SJCRH30 (cell line): ENCODE measurements at regions not wholly inside any gene's neighbourhood (a gene's known extent, or its start where the extent isn't known, plus 50 kb on each side); places are given as distances from the start of the nearest gene placed in this dataset.

Experiments
- DNase-seq, 2 experiments: peaks; one replicate each; pipeline ENCODE4 v3.0.0-alpha.2; 2015 to 2020
- H3K27ac ChIP-seq: fragments of 250-450 bp; sonication (Bioruptor Pico); 2 replicates; pipeline ENCODE4 v1.5.1; 2020; ENCODE audit warnings: mild to moderate bottlenecking, moderate library complexity
- H3K27me3 ChIP-seq: fragments of 250-450 bp; sonication (Bioruptor Pico); 2 replicates; pipeline ENCODE4 v1.5.1; 2020; ENCODE audit warnings: mild to moderate bottlenecking, moderate library complexity
- H3K36me3 ChIP-seq: fragments of 250-450 bp; sonication (Bioruptor Pico); 2 replicates; pipeline ENCODE4 v1.5.1; 2020; ENCODE audit warnings: mild to moderate bottlenecking, moderate library complexity
- H3K4me1 ChIP-seq: fragments of 250-450 bp; sonication (Bioruptor Pico); 2 replicates; pipeline ENCODE4 v1.5.1; 2020; ENCODE audit warnings: mild to moderate bottlenecking, moderate library complexity
- H3K4me3 ChIP-seq: fragments of 250-450 bp; sonication (Bioruptor Pico); 2 replicates; pipeline ENCODE4 v1.5.1; 2020; ENCODE audit warnings: mild to moderate bottlenecking, moderate library complexity
- H3K9me3 ChIP-seq: fragments of 250-450 bp; sonication (Bioruptor Pico); replicated peaks from 2 replicates; pipeline ENCODE4 v1.5.1; 2020; ENCODE audit warnings: mild to moderate bottlenecking, moderate library complexity

DNA sequence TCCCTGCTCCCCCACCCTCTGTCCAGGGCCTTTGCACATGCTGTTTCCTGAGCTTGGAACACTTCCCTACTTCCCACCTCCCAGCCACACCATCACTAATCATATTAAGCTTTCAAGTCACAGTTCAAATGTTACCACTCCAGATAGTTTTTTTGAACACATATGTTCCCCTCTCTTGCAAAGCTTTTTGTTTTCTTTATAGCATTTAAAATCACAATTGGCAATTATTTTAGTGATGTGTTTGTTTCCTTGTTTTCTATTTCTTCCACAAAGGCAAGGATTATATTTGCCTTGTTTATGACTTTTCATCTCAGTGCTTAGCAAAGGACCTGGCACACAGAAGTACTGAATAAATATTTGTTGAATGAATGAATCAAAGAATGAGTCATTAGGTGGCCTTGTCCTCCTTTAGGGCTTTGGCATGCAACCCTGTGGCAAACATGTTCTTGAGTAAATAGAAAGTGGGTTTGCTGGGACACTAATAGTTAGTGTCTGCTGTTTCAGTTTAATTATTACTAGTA, 386.8 kb downstream of the FGF10 start:
- H3K36me3 ChIP-seq = no peaks in the 10 kb centered on the region
- no peaks in the 10 kb centered on the region for H3K4me1 ChIP-seq
- no peak for DNase-seq
- no peaks in the 10 kb centered on the region for H3K27me3 ChIP-seq
- H3K27ac ChIP-seq = no peak overlapping the region
- no peaks in the 10 kb centered on the region for H3K9me3 ChIP-seq
- H3K4me3 ChIP-seq = no peak overlapping the region

DNA sequence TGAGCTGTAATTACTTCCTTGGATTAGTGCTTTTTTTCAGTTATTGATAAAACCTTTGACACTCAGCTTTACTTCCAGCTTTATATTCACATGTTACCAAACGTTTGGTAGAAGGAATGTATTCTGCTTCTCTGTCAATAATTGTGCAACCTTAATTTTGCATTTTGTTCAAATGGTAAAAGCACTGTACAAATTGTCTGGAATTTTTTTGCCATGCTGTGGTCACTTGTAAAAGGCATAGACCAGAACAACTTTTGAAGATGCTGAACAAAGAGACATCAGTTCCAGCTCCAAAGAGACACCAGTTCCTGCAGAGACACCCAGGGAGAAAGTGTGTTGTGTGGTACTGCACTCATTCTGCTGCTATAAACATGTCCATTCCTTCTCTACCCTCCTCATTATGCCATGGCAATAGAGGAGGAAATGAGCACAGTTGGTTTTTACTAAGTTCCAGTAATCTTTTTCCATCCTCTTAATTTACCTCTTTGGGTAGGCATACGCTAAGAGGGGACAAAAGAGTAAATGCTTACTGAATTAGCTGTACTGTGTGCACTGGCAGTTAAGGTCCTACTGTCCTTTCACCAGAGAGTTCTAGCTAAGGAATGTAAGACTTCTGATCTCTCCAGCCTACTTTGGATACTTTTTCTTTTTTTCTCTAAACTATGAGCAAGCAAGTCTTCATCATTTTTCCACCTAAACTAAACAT, 387.4 kb downstream of the FGF10 start:
- Histone ChIP-seq H3K27me3 (no peaks in the 10 kb centered on the region), H3K9me3 (no peaks in the 10 kb centered on the region), H3K4me1 (no peaks in the 10 kb centered on the region), H3K4me3 (no peak overlapping the region), H3K27ac (no peak overlapping the region), H3K36me3 (no peaks in the 10 kb centered on the region)
- DNase-seq = no peak

DNA sequence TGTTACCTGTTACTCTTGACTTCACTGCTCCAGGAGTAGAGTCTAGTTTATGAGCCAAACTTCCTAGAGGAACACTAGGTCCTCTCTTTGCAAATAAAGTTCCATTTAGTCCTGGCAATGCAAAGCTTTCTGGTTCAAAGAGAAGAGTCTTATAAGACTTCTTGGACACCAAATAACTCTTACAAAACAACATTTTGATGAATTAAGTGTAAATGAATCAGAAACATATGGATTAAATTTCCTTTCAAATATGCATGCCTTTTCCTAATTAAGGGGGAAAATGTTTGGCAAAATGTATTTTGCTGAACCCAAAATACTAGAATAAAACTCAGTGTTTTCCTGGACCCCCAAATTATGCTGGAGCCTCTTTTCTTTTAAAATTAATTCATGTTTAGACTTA, 388.0 kb downstream of the FGF10 start:
- no peak for DNase-seq
- Histone ChIP-seq H3K27me3 (no peaks in the 10 kb centered on the region), H3K27ac (no peak overlapping the region), H3K36me3 (no peaks in the 10 kb centered on the region), H3K4me3 (no peak overlapping the region), H3K9me3 (no peaks in the 10 kb centered on the region), H3K4me1 (no peaks in the 10 kb centered on the region)

DNA sequence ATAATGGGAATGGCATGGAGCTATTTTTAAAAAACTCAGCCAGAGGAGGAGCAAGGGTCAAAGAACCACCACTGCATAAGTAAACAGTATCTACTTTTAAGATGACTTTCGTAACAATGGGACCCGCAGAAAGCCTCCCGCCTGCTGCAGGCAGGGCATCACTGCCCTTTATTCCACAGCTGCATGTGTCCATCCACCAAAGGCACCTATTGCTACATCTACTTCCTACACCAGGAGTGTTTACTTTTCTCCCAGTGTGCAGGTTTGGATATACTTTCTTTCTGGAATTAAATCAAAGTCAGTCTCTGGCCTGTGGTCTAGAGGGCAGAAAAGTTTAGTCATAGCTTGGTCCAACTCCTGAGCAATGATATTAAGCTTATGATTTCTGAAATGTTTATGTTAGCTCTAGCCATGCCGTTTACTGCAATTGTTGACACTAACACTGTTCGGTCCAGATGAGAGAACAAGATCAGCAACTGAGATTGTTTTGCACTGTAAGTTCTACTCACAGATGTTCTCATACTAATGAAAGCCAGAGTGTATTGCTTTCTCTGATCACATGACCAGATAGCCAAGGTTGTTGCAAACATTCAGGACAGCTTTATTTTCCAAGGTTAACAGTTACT, 391.5 kb downstream of the FGF10 start:
- DNase-seq = peak; percentile 7
- Histone ChIP-seq H3K9me3 (no peaks in the 10 kb centered on the region), H3K36me3 (no peaks in the 10 kb centered on the region), H3K4me1 (no peaks in the 10 kb centered on the region), H3K27ac (no peak overlapping the region), H3K27me3 (no peaks in the 10 kb centered on the region), H3K4me3 (no peak overlapping the region)

DNA sequence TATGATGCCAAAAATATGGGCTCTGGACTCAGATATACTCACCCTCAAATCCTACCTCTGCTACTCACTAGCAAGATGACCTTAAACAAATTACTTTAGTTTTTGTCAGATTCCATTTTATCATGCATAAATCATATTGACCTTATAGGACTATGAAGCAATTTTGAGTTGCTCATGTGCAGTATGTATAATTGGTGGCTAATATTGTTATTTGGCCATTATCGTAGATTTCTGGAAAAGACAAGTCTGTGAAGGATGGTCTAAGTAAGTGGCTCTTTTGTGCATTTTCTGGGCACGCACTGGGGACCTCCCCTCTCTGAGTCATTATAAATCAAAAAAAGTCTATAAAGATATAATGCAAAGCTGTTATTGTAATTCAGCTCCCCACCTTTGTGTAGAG, 393.0 kb downstream of the FGF10 start:
- Histone ChIP-seq H3K36me3 (no peaks in the 10 kb centered on the region), H3K27me3 (no peaks in the 10 kb centered on the region), H3K27ac (no peak overlapping the region), H3K4me3 (no peak overlapping the region), H3K9me3 (no peaks in the 10 kb centered on the region), H3K4me1 (no peaks in the 10 kb centered on the region)
- no peak for DNase-seq

DNA sequence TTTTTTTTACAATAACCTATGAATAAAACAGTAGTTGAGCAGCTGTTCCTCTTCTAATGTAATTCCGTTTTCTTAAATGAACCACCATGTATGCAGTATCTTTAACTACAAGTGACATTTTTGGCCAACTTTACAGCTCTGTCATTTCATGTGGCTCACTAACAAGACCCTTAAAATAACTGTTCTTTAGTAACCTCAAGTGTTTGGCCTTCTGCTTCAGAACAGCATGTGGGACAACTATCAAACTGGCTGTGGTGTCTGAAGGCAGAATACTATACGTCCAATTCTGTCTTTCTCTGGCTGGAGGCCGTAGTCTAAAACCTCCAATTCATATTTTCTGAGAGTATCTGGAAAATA, 391.4 kb downstream of the NNT start:
- H3K27ac ChIP-seq = no peak overlapping the region
- no peaks in the 10 kb centered on the region for H3K9me3 ChIP-seq
- DNase-seq = no peak
- H3K27me3 ChIP-seq = no peaks in the 10 kb centered on the region
- no peaks in the 10 kb centered on the region for H3K4me1 ChIP-seq
- H3K36me3 ChIP-seq = no peaks in the 10 kb centered on the region
- no peak overlapping the region for H3K4me3 ChIP-seq

DNA sequence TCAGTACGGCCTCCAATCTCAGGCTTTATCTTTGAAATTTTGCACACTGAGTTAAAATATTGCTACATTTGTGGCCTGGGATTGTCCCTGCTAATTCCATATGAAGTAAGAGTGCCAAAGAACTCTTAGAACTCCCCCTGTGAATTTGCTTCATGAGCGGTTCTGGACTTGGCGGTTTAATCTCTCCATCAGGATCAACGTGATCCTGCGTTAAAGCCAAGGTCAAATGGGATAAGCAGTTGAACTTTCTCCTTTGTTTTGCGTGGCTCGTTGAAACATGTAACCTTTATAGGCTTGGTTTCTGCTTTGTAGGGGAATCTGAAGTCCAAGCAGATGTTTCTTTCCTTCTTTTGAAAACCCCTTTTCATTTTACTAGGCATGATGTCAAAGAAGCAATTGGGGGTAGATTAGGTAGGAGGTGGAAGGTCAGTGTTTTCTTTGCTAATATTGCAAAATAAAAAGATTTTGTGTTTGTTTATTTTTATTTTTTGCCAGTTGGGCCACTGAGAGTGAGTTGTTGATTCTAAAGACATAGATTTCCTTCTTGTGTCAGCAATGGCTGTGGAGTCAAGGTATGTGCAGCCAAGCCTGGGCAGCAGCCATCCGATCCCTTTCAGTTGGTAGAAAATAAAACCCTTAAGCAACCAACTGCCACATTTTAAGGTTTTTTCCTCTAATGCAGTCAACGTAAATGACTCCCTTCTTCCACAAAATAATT, 390.8 kb downstream of the NNT start:
- Histone ChIP-seq H3K27ac (no peak overlapping the region), H3K27me3 (no peaks in the 10 kb centered on the region), H3K9me3 (no peaks in the 10 kb centered on the region), H3K4me3 (no peak overlapping the region), H3K4me1 (no peaks in the 10 kb centered on the region), H3K36me3 (no peaks in the 10 kb centered on the region)
- DNase-seq = no peak

DNA sequence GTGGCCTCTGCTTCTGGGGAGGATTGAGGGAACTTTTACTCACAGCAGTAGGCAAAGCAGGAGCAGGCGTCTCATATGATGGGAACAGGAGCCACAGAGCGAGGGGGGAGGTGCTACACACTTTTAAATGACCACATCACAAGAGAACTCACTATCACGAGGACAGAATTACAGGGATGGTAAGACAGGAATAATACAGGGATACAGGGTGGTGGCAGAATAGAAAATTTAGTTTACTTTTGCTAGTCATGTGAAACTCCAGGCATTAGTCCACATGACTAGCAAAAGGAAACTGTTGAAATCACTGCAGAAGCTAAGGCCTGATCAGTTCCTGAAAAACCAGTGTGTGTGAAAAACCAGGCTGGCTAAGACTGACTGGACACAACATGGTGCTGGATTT, 382.4 kb downstream of the NNT start:
- Histone ChIP-seq H3K4me1 (no peaks in the 10 kb centered on the region), H3K4me3 (no peak overlapping the region), H3K27ac (no peak overlapping the region), H3K9me3 (no peaks in the 10 kb centered on the region), H3K27me3 (no peaks in the 10 kb centered on the region), H3K36me3 (no peaks in the 10 kb centered on the region)
- no peak for DNase-seq

DNA sequence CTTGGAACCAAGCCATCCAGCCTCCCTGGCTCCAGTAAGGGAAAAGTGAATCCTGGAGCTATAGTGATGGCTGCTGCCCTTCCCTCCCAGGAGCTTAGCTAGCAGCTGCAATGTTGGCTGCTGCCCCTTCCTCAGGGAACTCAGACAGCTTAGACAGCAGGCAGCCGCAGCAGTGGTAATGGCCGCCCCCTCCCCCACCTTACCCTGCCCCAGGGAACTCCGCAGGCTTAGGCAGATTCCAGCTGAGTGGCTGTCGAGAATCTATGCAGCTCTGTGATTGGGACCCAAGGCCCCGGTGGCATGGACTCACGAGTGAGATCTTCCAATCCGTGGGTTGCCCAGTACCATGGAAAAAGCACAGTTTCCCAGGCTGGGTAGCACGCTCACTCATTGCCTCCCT, 378.6 kb downstream of the NNT start:
- peak in 1 of 2 experiments; percentile 9 for DNase-seq
- no peak overlapping the region for H3K4me3 ChIP-seq
- H3K9me3 ChIP-seq = no peaks in the 10 kb centered on the region
- H3K27ac ChIP-seq = no peak overlapping the region
- no peaks in the 10 kb centered on the region for H3K4me1 ChIP-seq
- no peaks in the 10 kb centered on the region for H3K27me3 ChIP-seq
- H3K36me3 ChIP-seq = no peaks in the 10 kb centered on the region

DNA sequence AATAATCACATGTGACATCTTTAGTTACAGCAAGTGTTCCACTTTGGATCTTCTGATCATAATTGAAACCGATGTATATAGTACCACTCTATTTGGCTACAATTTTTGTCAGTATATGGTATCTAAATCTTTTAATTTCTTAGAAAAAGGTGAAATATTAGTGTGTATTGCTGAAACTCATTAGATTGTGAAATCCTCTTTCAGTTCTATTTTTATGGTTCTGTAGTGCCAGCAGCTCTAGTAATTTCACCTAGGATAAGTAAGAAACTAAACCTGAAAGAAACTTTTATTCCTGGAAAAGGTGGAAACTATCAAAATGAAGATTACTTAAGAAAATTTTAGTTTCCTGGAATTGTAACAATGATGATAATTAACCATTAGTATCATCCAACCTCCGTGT, 370.9 kb downstream of the NNT start:
- Histone ChIP-seq H3K9me3 (no peaks in the 10 kb centered on the region), H3K27me3 (no peaks in the 10 kb centered on the region), H3K27ac (no peak overlapping the region), H3K4me3 (no peak overlapping the region), H3K36me3 (no peaks in the 10 kb centered on the region), H3K4me1 (no peaks in the 10 kb centered on the region)
- no peak for DNase-seq

DNA sequence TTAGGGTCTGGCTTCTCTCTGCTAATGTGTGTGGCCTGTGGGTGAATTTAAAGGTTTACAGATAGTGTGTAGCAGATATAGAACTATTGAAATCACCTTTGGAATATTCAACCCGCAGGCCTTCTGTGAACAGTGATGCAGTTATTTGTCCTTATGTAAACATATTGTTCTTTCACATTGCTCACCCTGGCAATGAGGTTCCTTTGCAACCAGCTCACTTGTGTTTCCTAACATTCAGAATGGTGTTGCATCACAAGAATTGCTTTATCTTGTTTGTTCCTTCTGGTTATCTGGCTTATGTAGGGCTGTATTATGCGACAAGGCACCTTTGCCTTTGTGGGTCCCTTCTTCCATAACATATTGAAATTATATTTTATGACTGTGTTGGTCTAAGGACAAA, 370.3 kb downstream of the NNT start:
- H3K9me3 ChIP-seq = no peaks in the 10 kb centered on the region

DNA sequence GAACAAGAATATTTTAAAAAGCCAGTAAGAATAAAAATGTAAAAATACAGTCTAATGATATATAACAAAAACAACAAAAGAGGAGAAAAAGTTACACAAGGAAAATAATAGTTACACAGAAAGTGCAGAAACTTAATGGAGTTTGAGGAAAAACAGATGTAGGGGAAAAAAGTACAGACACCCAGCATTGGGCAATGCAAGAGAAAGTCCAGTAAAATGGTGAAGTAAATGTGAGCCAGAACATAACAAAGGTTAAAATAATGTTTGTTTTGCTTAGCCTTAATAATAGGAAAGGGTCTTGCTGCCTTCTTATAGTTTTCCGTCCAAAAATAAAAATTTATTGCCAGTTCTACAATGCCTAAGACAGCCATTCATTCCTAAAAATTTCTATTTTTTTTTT, 364.2 kb downstream of the NNT start:
- H3K27ac ChIP-seq = no peak overlapping the region
- H3K4me1 ChIP-seq = no peaks in the 10 kb centered on the region
- no peaks in the 10 kb centered on the region for H3K36me3 ChIP-seq
- no peak for DNase-seq
- no peaks in the 10 kb centered on the region for H3K9me3 ChIP-seq
- H3K27me3 ChIP-seq = no peaks in the 10 kb centered on the region
- no peak overlapping the region for H3K4me3 ChIP-seq

More for the DNA sequence above, 370.3 kb downstream of the NNT start:
- Histone ChIP-seq H3K27ac (no peak overlapping the region), H3K4me1 (no peaks in the 10 kb centered on the region), H3K36me3 (no peaks in the 10 kb centered on the region), H3K4me3 (no peak overlapping the region), H3K27me3 (no peaks in the 10 kb centered on the region)
- no peak for DNase-seq

DNA sequence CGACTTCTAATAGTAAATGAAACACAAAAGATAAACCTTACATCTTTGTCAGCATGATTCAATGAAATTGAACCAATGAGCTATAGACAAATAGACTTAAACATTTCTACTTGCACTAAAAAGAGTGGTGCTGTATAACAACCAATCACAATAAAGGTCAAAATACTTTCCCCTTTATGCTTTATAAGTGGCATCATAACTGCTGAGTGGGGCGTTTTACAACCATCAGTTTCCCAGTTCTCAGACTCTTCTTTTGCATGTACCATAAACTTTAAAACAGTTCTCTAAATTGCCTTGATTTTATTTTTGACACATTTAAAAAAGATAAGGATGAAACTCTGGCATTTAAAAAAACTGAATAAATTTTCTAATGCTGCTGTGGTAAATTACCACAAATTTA, 356.2 kb downstream of the NNT start:
- Histone ChIP-seq H3K27ac (no peak overlapping the region), H3K9me3 (0 out of 2 replicates have a peak, but pooled peaks cover 4% of the 10 kb centered on the region), H3K36me3 (no peaks in the 10 kb centered on the region), H3K27me3 (no peaks in the 10 kb centered on the region), H3K4me3 (no peak overlapping the region), H3K4me1 (no peaks in the 10 kb centered on the region)
- no peak for DNase-seq

DNA sequence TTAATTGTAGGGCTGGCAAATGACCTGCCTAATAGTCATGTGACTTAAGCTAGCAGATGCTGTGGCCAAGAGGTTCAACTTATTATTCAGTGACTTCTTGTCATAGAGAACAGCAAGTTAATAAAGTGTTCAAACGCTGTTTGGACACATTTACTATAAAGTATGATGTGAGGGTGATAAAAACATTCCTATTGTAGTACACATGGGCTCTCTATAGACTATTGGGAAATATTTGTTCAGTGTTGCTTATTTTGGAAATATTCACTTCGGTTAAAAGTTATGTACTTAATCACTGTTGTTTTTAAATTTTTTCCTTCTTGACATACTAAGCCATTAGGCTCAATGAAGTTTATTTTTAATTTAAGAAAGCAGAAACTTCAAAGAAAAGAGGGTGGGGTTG, 345.0 kb downstream of the NNT start:
- H3K4me3 ChIP-seq = no peak overlapping the region
- no peaks in the 10 kb centered on the region for H3K4me1 ChIP-seq
- H3K27ac ChIP-seq = no peak overlapping the region
- no peak for DNase-seq
- H3K36me3 ChIP-seq = no peaks in the 10 kb centered on the region
- no peaks in the 10 kb centered on the region for H3K27me3 ChIP-seq
- no peaks in the 10 kb centered on the region for H3K9me3 ChIP-seq

DNA sequence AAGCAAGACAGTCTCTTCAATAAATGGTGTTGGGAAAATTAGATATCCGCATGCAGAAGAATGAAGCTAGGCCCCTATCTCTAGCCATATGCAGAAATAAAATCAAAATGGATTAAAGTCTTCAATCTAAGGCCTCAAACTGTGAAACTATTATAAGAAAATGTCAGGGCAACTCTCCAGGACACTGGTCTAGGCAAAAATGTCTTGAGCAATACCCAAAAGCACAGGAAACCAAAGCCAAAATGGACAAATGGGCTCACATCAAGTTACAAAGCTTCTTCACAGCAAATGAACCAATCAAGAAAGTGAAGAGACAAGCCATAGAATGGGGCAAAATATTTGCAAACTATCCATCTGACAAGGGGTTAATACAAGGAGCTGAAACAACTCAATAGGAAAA, 338.8 kb downstream of the NNT start:
- Histone ChIP-seq H3K36me3 (no peaks in the 10 kb centered on the region), H3K27me3 (no peaks in the 10 kb centered on the region), H3K4me1 (no peaks in the 10 kb centered on the region), H3K9me3 (no peaks in the 10 kb centered on the region), H3K27ac (no peak overlapping the region), H3K4me3 (no peak overlapping the region)
- DNase-seq = no peak
